NCI-H2081 treated with DMSO at 0.1 percent for 48 hours (cell line): ENCODE measurements at regions not wholly inside any gene's neighbourhood (a gene's known extent, or its start where the extent isn't known, plus 50 kb on each side); places are given as distances from the start of the nearest gene placed in this dataset.

ENCODE experiments used
- DNase-seq: peaks from one replicate; lab custom pipeline; 2025; lab: John Stamatoyannopoulos, UW

- no peak for DNase-seq
These were observed 300.7 kb upstream of the CLINT1 start for GRCh38 chr5:158159621-158160020.

GRCh38 chr5:158155811-158156505 lies 297.0 kb upstream of the CLINT1 start:
- DNase-seq = no peak

DNA sequence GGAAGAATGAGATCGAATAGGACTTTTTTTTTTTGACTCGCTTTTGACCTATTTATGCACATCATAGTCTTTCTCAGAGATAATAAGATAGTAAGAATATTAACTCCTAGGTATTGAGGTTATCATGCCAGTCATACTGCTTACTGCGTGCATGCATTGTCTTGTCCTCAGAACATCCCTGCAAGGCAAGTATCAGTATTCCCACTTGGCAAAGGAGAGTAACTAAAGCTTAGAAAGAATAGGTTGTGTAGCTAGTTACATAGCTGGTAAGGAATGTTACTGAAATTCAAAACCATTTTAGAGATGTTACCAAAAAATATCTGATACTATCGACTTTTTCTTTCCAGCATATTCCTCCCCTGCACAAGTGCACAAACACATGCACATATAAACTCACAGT lies 296.1 kb upstream of the CLINT1 start:
- DNase-seq = no peak

DNA sequence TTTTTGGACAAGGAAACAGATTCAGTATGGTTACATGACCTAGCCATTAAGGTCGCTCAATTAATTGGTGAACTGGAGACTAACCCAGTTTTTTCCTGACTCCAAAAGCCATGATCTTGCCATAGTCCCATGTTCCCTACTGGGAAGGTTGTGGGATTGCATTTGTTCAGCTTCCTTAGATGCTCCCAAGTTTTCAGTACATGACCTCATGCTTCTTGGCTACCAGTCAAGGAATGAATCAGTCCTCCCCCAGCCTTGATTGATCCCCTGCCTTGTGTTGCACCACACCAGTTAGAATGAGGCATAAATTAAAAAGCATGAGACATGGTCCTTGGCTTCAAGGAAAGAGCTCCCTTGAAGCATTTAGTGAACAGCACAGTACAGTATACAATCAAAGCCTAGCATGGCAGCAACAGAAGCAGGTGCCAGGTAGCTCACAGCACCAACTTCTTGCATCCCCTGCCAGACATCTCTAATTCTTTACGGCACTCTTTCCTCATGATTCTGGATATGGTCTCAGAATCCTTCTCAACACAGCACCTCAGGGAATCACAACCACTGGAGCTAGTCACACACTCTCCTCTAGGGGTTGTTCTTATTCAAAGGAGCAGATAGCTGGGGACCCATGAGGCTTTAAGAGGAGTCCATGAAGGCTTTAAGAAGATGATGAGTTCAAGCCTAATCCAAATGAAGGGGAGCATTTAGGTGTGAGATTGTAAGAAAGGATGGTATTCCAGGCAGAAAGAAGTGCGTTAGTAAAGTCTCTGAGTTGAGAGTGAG lies 295.5 kb upstream of the CLINT1 start:
- no peak for DNase-seq

DNA sequence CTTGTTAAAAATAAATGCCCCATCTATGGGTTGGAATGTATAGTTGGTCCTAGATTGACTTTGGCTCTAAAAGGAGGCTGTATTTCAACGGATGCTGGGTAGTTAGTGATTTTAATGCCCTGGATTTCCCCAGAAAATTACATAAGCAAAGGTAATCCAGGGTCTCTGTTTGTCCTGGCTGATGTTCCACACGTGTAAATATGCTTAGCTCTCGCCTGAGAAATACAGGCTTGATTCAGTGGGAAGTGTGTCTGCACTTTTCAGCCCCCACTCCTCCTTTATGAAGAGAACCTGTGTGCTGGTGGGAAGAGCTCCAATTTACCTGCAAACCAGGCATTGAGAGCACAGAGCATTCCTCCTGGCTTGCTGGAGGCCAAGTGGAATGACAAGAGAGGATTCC lies 294.6 kb upstream of the CLINT1 start:
- no peak for DNase-seq

- no peak for DNase-seq
These were observed 293.2 kb upstream of the CLINT1 start for GRCh38 chr5:158152136-158152535.

DNA sequence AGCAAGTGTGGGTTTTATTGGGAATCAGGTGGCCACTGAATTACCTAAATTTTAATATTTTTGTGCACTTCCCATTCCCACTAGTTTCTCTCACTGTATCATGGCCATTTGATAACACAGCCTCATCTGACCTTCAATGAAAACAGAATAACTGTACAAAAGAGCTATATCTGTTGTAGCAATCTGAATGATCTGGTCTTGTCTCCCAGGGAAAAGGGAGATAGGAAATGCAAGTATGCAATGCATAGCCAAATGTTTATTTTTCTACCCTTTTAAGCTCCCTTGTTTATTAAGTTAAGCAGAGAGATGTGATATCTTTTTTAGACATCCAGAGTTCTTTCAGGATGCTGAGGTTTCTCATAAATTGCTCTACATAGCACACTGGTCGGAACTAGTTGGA lies 288.3 kb upstream of the CLINT1 start:
- no peak for DNase-seq

DNA sequence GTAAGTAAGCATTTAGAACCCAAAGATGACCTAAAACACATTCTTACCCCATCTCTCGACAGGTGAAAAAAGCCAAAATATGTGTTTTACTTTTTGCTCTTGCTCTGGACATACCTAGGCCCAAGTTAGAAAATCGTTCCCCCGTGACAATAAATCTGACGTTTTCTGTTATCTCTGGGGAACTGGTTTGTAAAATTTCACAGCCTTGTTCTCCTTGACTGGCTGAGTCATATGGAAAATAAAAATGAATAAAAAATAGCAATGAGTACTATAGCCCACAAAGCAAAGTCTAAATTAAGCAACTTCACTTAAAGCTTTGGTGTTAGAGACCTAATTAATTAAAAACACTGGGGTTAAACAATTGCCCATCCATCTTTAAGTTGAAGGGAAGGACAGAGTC lies 286.9 kb upstream of the CLINT1 start:
- no peak for DNase-seq

- DNase-seq = no peak
These were observed 284.1 kb upstream of the CLINT1 start for GRCh38 chr5:158143081-158143480.

GRCh38 chr5:158142156-158142555 lies 283.2 kb upstream of the CLINT1 start:
- no peak for DNase-seq

GRCh38 chr5:158140120-158140731 lies 281.3 kb upstream of the CLINT1 start:
- DNase-seq = no peak

GRCh38 chr5:158139161-158139560 lies 280.2 kb upstream of the CLINT1 start:
- DNase-seq = no peak

DNA sequence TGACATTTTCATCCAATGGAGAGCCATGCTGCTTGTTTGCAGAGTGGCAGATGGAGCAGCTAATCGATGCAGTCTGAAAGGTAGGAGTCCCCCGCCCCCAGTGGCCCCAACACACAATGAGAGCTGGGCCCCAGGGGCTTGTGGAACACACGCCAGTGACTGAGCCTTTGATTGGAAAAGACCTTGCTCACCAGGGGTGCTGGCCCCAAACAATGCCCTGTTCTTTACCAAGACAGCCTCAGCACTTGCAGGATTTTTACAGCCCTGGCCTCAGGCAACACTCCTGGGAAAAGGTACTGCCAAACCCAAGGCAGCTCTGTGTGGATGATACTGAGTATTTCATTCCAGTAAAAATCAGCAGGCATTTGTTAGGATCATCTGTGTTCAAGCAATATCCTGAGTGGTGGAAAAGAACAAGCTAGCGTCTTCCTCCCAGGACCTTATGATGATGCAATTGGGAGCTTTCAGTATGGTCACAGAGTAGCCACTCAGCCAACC lies 276.8 kb upstream of the CLINT1 start:
- no peak for DNase-seq

DNA sequence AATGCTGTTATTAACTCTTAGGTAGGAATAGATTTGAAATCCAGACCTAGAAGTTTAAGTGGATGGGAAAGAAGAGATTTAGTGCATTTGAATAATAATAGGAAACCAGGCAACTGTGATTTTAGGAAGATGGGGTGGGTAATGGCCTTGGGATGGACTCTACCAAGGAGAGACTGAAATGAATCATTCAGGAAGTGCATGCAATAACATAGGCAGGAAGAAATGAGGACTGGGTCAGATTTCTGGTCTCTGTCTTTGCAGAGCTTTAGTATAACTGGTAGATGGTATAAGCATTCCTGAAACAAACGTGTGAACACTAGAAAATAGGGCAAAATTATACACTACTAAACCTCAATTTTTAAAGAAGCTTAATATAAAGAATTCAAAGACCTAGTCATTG lies 274.4 kb upstream of the CLINT1 start:
- no peak for DNase-seq

GRCh38 chr5:158127536-158127935 lies 268.6 kb upstream of the CLINT1 start:
- no peak for DNase-seq

DNA sequence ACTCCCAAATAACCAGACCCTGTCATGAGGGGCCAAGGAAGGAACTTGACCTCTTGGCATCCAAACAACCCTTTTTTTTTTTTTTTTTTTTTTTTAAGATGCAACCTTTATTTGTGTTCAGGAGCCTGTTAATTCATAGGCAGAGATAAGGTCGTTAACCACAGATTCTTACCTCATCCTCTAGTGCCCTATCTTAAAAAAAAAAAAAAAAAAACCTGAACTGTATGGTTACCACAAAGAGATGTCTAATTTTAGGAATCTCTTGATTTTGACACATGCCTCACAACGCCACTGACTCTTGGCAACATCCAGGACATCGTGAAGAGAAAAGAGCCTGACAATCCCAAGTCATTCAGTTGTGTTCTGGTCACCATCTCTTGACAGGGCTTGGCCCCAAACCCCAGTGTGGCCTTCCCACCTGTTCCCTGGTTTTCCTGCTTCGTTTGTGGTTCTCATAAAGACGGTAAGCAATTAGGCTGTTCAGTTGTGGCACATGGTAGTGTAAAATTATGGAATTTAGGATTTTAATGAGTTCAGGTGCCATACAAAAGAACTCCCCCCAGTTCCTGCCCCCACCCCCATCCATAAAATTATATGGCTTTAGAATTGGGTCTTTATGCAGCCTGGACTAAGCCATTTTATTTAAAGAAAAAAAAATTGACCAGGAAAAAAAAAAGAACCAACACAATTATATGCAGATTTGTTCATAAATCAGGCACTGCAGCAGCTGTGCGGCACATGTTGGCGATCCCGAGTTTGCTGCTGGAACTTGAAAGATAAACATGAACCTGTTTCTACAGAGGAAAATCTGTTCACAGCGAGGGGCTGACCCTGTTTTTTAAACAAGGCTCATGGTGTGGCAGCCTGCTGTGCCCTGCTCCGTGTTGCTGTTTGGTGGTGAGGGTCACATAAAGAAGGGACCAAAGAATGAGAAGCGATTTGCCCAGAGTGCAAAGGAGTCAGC lies 267.8 kb upstream of the CLINT1 start:
- no peak for DNase-seq

GRCh38 chr5:158124606-158125316 lies 265.8 kb upstream of the CLINT1 start:
- no peak for DNase-seq

DNA sequence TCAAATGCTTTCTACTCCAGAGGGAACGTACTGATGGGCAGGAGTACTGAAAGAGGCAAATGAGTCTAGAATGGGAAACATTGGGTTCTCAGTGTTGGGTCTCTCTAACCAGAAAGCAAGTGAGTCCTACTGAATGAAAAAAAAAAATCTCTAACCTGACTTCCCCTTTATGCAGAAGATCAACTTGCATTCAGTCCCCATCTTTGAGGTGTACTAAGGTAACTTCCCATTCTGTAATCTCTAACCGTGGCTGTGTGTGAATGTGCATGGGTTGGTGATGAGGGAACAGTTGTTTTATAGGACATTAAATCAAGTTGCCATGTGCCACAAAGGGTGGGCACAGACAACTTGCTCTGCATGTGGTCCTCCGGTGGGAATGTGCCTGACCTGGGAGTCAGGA lies 264.6 kb upstream of the CLINT1 start:
- no peak for DNase-seq

GRCh38 chr5:158121678-158122077 lies 262.7 kb upstream of the CLINT1 start:
- no peak for DNase-seq

DNA sequence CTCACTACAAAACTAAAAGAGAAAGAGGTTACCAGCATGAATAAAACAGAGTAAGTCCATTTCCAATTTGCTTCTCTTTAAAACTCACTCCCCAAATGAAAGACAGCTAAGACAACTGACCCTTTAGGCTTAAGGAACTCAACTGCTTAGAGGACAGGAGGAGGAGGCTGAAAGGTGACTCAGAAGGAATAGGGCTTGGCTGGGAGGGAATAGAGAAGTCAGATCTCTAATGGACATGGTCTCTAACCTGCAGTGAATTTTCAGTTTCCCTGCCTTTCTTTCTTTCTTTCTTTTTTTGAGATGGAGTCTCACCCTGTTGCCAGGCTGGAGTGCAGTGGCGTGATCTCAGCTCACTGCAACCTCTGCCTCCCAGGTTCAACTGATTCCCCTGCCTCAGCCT lies 261.8 kb upstream of the CLINT1 start:
- no peak for DNase-seq
